Upper lobe of right lung (tissue), 1 donor: ENCODE measurements at regions not wholly inside any gene's neighbourhood (a gene's known extent, or its start where the extent isn't known, plus 50 kb on each side); places are given as distances from the start of the nearest gene placed in this dataset.
A peak's percentile ranks its signal among the peaks of the same experiment; 100 is the strongest.

Source experiments
- ATAC-seq: fragments of 200-7000 bp; cut with Tn5 transposase; one replicate; pipeline ENCODE4 v1.9.1; 2020; ENCODE audit warnings: mild to moderate bottlenecking, moderate library complexity
- DNase-seq: peaks from one replicate; pipeline ENCODE4 v3.0.0-alpha.2; 2020
- H3K27ac ChIP-seq: fragments of 200-600 bp; one replicate; pipeline ENCODE4 v1.8.0; 2022
- H3K27me3 ChIP-seq: fragments of 200-600 bp; one replicate; pipeline ENCODE4 v1.8.0; 2022; ENCODE audit warnings: mild to moderate bottlenecking
- H3K36me3 ChIP-seq: fragments of 200-600 bp; one replicate; pipeline ENCODE4 v1.8.0; 2022
- H3K4me1 ChIP-seq: fragments of 200-600 bp; one replicate; pipeline ENCODE4 v1.8.0; 2022
- H3K4me3 ChIP-seq: fragments of 200-600 bp; one replicate; pipeline ENCODE4 v1.8.0; 2022; ENCODE audit warnings: mild to moderate bottlenecking
- H3K9me3 ChIP-seq: fragments of 200-600 bp; one replicate; pipeline ENCODE4 v1.8.0; 2022
- CTCF ChIP-seq: fragments of 200-600 bp; IDR thresholded peaks from one replicate; pipeline ENCODE4 v1.8.0; 2022; ENCODE audit warnings: antibody characterized with exemption
- intact Hi-C: fragments of 100-400 bp; cut with DNase I; formaldehyde crosslinking; loops from one replicate; pipeline ENCODE4 v1.11.0; 2022
- donor health status: DM: no; HTN: yes; CAD: no; lungs with severe emphysema.

GRCh38 chr13:63910511-63910910, 2494.9 kb upstream of the PCDH20 start:
- H3K9me3 ChIP-seq: no peaks in the 10 kb centered on the region
- DNase-seq (no peak), ATAC-seq (no peak)
- TF ChIP-seq CTCF: no peak
- H3K27ac ChIP-seq: no peak overlapping the region
- H3K36me3 ChIP-seq: no peaks in the 10 kb centered on the region
- H3K27me3 ChIP-seq: no peaks in the 10 kb centered on the region
- intact Hi-C loops: no loop called here
- H3K4me3 ChIP-seq: no peak overlapping the region
- H3K4me1 ChIP-seq: no peaks in the 10 kb centered on the region

DNA sequence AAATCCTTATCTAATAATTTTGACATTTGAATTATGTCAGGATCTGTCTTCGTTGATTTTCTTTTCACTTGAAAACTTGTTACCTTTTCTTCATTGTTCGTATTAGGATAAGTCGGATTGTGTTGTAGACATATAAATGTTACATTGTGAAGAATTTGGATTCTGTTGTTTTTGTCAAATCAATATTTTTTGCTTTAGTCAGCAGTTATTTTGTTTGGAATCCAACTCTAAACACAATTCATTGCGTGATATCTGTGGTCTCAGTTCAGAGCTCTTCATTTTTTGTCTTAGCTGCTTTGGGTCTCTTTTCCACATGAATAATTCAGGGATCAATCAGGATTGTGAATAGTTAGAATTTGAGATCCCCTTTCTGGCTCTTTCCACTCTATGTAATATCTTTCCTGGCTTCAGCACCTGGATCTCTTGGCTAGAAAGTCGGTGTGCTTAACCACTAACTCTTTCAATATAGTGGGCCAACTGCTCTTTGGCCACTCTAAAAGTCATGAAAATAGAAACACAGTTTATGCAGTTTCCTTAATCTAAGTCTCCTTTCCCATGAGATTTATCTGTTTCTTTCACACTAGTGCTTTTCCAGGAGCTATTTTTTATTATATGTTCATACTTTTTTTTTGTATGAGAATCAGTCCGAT, 2494.2 kb upstream of the PCDH20 start:
- ATAC-seq (no peak), DNase-seq (no peak)
- Histone ChIP-seq H3K9me3 (no peaks in the 10 kb centered on the region), H3K27ac (no peak overlapping the region), H3K4me3 (no peak overlapping the region), H3K27me3 (no peaks in the 10 kb centered on the region), H3K36me3 (no peaks in the 10 kb centered on the region), H3K4me1 (no peaks in the 10 kb centered on the region)
- no peak for TF ChIP-seq CTCF
- intact Hi-C loops: no loop called here

DNA sequence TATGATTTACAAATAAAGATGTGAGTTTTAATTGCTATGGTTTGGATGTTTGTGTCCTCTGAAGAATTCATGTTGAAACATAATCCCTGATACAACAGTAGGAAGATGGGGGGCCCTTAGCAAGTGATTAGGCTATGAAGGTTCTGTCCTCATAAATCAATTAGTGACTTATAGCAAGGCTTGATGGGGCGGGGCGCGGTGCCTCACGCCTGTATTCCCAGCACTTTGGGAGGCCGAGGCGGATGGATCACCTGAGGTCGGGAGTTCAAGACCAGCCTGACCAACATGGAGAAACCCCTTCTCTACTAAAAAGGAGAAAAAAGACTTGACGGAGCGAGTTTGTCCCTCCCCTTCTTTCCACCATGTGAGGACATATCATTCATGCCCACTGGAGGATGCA, 2486.5 kb upstream of the PCDH20 start:
- DNase-seq (peak; percentile 26), ATAC-seq (no peak)
- TF ChIP-seq CTCF: no peak
- H3K4me1 ChIP-seq: no peaks in the 10 kb centered on the region
- H3K4me3 ChIP-seq: no peak overlapping the region
- no peaks in the 10 kb centered on the region for H3K9me3 ChIP-seq
- no peak overlapping the region for H3K27ac ChIP-seq
- intact Hi-C loops: no loop called here
- H3K36me3 ChIP-seq: no peaks in the 10 kb centered on the region
- no peaks in the 10 kb centered on the region for H3K27me3 ChIP-seq

DNA sequence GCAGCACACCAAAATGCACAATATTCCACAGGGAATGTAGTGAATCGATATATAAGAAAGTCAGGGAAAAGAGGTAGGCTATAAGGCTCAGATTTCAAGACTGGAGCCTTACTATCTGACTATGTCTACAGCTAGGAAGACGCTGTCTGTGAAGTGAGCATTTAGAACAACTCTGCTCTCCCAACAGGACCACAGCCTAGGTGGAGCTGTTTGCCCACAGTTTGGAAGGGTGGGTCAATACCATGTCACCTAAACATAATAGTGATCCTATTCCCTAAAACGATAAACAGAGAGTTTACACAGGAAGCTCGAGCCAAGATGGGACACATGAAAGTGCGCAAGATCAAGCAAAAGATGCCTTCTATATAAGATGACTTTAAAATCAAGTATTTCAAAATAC, 2486.0 kb upstream of the PCDH20 start:
- TF ChIP-seq CTCF: no peak
- ATAC-seq (no peak), DNase-seq (no peak)
- intact Hi-C loops: no loop called here
- H3K27ac ChIP-seq: no peak overlapping the region
- H3K9me3 ChIP-seq: no peaks in the 10 kb centered on the region
- no peaks in the 10 kb centered on the region for H3K27me3 ChIP-seq
- no peak overlapping the region for H3K4me3 ChIP-seq
- no peaks in the 10 kb centered on the region for H3K36me3 ChIP-seq
- no peaks in the 10 kb centered on the region for H3K4me1 ChIP-seq

GRCh38 chr13:63900406-63900805, 2484.8 kb upstream of the PCDH20 start:
- Histone ChIP-seq H3K27ac (no peak overlapping the region), H3K9me3 (no peaks in the 10 kb centered on the region), H3K4me1 (no peaks in the 10 kb centered on the region), H3K36me3 (no peaks in the 10 kb centered on the region), H3K4me3 (no peak overlapping the region), H3K27me3 (no peaks in the 10 kb centered on the region)
- intact Hi-C loops: no loop called here
- no peak for TF ChIP-seq CTCF
- ATAC-seq: no peak
- no peak for DNase-seq

GRCh38 chr13:63896321-63896720, 2480.7 kb upstream of the PCDH20 start:
- ATAC-seq: no peak
- Histone ChIP-seq H3K4me3 (no peak overlapping the region), H3K27me3 (no peaks in the 10 kb centered on the region), H3K27ac (no peak overlapping the region), H3K4me1 (no peaks in the 10 kb centered on the region), H3K9me3 (no peaks in the 10 kb centered on the region), H3K36me3 (no peaks in the 10 kb centered on the region)
- no peak for DNase-seq
- TF ChIP-seq CTCF: no peak
- intact Hi-C loops: no loop called here
